T47D (cell line): ENCODE measurements at regions not wholly inside any gene's neighbourhood (a gene's known extent, or its start where the extent isn't known, plus 50 kb on each side); places are given as distances from the start of the nearest gene placed in this dataset.

Experiments used
- DNase-seq, 2 experiments: peaks; one replicate each; pipeline versions ENCODE4 v3.0.0 to v3.0.0-alpha.2; 2011 to 2012; ENCODE audit warnings: low read depth in 1 of 2, low spot score in 1 of 2
- JUND ChIP-seq: IDR thresholded peaks from 2 replicates; pipeline ENCODE4 v1.6.1; 2012; ENCODE audit warnings: low read depth
- in situ Hi-C: cut with HindIII; loops from 2 replicates; pipeline ENCODE4 v1.10.0; 2016; ENCODE audit warnings: low sequenced_read_pairs, low pct_unique_long_range_greater_than_20kb

DNA sequence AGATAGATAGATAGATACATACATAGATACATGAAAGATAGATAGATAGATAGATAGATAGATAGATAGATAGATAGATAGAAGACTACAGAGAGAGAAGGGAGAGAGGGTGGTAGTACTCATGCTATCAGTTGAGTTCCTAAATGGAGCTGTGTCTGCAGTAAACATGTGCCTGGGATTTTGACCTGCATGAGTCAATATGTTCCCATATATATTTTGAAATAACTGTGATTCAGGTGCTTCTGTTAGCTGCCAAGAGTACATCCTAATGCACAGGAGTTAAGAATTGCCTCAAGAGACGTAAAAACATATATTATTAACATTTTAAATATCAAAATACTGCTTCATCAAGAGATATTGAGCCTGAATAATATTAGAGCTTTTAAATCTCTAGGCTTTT, 379.4 kb downstream of the GRXCR1 start:
- in situ Hi-C loops, result no loop called here
- TF ChIP-seq JUND, result no peak
- no peak for DNase-seq

GRCh38 chr4:43274376-43274775, 381.9 kb downstream of the GRXCR1 start:
- in situ Hi-C loops, result no loop called here
- DNase-seq, result no peak

GRCh38 chr4:43275779-43276178, 383.3 kb downstream of the GRXCR1 start:
- in situ Hi-C loops, result no loop called here
- no peak for TF ChIP-seq JUND
- DNase-seq, result no peak

More at GRCh38 chr4:43274376-43274775, 381.9 kb downstream of the GRXCR1 start:
- no peak for TF ChIP-seq JUND

- TF ChIP-seq JUND, result no peak
- no peak for DNase-seq
These were observed 383.8 kb downstream of the GRXCR1 start for GRCh38 chr4:43276321-43276720.

GRCh38 chr4:43277003-43277402, 384.5 kb downstream of the GRXCR1 start:
- in situ Hi-C loops, result no loop called here
- no peak for DNase-seq
- no peak for TF ChIP-seq JUND

More at GRCh38 chr4:43276321-43276720, 383.8 kb downstream of the GRXCR1 start:
- in situ Hi-C loops, result no loop called here

DNA sequence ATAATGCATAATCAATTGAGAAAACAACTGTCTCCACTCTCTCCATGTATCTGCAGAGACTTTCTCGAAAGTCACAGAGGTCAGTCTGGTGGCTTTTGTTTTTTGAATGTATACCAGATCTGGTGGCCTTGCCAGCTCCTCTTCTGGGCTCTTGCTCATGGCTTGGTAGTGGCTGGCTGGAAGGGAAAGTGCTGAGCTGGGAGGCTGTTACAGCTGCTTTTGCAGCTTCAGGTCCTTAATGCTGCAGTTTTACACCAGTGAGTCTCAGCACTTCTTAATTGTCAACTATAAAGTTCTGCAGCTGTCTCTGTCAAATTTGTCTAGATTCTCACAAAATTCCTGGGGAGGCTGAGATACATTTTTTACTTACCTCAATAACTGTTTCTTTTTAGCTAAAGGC, 390.0 kb downstream of the GRXCR1 start:
- no peak for TF ChIP-seq JUND
- in situ Hi-C loops, result no loop called here
- DNase-seq, result no peak

DNA sequence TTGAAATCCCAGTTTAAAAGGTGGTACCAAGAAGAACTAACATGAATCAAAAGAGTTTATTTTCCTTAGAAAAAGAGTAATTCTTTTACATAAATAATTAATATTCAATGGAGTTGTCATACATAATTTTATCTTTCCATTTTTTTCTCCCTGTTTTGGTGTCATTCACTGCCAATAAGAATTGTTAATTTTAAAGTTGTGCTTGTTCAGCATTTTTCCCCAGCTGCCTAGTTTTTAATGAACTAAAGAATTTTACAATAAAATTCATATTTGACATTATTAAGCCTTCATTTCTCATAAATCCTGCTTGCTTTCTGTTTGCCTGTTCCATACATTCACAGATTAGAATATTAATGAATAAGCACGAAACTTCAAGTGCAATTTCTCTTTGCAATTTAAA, 393.6 kb downstream of the GRXCR1 start:
- DNase-seq, result no peak
- in situ Hi-C loops, result no loop called here
- TF ChIP-seq JUND, result no peak

DNA sequence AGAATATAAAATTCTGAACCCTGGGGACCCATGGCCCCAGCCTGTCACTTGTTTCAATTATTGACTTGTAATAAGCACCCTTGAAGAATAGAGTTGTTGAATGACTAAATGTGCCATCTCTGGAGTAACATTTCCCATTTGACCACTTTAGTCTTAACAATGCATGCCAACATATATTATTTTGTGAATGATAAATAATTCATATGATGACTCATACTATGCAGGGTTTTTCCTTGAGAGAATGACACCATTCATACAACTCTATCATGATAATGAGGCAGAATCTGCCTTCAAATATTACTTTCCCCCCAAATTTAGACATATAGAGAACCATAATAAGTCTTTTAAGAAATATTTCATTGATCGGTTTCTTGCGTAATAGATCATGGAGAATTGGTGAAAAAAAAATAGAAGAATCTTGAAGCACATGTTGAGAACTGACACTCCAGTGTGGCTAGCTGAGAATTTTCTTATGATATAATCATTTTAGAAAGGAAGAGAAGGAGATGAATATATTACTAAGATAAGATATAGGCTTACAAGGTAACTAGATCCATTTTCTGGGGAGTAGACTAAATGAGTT, 404.5 kb downstream of the GRXCR1 start:
- no peak for TF ChIP-seq JUND
- in situ Hi-C loops, result no loop called here
- no peak for DNase-seq

DNA sequence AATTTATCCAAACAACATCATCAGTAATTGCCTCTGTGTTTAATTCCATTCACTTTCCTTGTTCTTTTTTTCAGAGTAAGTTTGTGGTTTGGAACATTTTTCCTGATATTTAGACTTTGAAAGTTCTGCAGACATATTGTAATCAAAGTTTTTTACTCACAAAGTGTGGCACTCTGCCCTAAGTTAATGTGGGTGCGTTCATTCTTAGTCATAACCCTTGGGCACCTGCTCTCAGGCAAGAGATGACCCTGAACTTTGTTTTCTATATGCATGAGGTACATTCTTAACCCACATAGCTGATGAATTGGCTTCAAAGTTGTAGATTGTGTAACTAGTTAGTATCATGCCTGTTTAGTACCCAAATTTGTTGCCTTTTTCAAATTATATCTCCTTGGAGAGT, 424.3 kb downstream of the GRXCR1 start:
- DNase-seq, result no peak
- TF ChIP-seq JUND, result no peak
- in situ Hi-C loops, result no loop called here

GRCh38 chr4:43325220-43325967, 432.9 kb downstream of the GRXCR1 start:
- TF ChIP-seq JUND, result no peak
- in situ Hi-C loops, result no loop called here
- DNase-seq, result no peak

DNA sequence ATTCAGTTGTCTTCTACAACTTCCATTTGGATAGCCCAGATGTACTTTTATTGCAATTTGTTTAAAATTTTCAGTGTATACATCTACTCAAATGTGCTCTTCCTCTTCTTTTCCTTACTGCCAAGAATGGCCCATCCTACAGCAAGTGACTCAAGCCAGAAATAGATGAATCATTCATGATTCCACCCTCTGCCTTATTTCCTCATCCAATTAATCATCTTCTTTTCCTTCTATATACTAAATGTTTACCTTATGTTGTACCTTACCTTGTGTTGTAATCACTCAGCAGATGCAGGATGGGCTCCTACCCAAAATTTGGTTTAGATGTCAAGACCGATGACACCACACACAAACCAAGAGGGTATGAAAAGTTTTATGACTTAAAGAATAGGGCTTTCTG, 437.8 kb downstream of the GRXCR1 start:
- in situ Hi-C loops, result no loop called here
- TF ChIP-seq JUND, result no peak
- DNase-seq, result no peak

DNA sequence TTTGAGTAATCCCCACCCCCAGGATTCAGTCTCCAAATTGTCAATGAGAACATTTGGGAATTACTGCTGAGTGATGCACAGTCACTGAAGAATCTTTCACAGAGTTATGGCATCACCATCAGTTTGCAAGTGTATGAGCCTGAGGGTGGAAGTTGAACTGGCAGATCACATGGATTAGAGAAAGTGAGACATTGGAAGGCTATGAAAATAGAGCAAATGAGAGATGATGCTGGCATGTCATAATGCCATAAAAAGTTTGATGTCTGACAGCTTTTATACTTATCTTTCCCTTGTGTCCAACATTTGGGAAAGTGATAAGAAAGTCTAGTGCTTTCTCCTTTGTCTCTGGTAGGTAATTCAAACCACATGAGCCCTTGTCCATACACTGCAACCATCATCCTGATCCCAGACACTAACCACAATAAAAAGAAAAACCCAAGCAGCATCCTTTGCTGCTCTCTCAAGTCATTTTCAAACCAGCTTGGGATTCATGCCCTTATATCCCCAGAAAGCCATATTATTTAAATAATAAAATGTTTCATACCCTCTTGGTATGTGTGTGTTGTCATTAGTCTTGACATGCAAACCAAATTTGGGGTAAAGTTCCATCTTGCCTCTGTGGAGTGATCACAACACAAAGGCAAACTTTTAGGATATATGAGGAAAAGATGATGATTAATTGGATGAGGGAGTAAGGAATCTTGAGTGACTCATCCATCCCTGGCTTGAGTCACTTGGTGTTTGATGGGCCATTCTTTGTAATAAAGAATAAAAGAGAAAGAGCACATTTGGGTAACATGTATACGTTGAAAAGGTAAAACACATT, 438.9 kb downstream of the GRXCR1 start:
- no peak for DNase-seq
- in situ Hi-C loops, result no loop called here
- no peak for TF ChIP-seq JUND

DNA sequence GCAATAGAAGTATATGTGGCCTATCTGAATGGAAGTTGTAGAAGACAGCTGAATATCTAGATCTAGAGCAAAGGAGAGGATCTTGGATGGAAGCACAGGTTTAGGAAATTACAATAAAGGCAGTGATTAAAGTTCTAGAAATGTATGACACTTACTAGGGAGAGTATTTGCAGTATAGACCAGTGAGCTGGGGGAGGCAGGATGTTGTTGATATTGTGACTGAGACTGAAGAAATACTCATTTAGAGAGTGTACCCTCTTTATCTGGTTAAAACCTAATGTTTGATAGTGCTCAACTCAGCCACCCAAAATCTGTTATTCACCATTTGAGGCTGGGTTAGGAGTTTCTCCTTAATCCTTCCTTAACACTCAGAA, 439.5 kb downstream of the GRXCR1 start:
- in situ Hi-C loops, result no loop called here
- no peak for DNase-seq
- no peak for TF ChIP-seq JUND
